ENCODE measurements at regions not wholly inside any gene's neighbourhood (a gene's known extent, or its start where the extent isn't known, plus 50 kb on each side); places are given as distances from the start of the nearest gene placed in this dataset.

DNA sequence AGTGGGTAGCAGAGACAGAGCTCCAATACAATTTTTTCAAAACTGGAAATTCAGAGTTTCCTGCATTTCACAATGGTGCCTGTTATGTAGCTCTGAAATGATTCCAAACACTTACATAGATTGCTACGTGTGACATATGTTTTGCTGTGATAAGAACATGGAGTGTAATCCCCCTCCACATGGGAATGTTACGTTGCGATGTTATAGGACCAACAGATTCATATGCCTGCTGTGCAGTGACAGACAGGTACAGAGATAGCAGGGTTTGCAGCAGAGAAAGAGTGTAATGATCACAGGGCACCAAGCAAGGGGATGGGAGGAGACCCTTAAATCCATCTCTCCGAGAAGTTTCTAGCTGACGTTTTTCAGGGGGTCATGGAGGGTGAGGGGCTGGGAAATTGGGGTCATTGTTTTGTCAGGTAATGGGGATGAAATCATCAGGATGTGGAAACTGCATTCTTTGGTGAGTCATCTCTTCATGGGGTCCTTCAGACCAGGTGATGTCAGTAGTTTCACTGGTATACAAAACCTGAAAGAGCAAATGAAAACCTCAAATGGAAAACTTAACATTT, 76.6 kb upstream of the OSBPL8 start (continued):
- TF ChIP-seq, protein P1, sequence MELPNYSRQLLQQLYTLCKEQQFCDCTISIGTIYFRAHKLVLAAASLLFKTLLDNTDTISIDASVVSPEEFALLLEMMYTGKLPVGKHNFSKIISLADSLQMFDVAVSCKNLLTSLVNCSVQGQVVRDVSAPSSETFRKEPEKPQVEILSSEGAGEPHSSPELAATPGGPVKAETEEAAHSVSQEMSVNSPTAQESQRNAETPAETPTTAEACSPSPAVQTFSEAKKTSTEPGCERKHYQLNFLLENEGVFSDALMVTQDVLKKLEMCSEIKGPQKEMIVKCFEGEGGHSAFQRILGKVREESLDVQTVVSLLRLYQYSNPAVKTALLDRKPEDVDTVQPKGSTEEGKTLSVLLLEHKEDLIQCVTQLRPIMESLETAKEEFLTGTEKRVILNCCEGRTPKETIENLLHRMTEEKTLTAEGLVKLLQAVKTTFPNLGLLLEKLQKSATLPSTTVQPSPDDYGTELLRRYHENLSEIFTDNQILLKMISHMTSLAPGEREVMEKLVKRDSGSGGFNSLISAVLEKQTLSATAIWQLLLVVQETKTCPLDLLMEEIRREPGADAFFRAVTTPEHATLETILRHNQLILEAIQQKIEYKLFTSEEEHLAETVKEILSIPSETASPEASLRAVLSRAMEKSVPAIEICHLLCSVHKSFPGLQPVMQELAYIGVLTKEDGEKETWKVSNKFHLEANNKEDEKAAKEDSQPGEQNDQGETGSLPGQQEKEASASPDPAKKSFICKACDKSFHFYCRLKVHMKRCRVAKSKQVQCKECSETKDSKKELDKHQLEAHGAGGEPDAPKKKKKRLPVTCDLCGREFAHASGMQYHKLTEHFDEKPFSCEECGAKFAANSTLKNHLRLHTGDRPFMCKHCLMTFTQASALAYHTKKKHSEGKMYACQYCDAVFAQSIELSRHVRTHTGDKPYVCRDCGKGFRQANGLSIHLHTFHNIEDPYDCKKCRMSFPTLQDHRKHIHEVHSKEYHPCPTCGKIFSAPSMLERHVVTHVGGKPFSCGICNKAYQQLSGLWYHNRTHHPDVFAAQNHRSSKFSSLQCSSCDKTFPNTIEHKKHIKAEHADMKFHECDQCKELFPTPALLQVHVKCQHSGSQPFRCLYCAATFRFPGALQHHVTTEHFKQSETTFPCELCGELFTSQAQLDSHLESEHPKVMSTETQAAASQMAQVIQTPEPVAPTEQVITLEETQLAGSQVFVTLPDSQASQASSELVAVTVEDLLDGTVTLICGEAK (IDR thresholded peaks at IDR 0.05; ENCODE audit: borderline replicate concordance): no peak
- TF ChIP-seq JUNB (IDR thresholded peaks at IDR 0.05) (peak; percentile 71), NRF1 (conservative IDR thresholded peaks at IDR 0.05; ENCODE audit: low read depth, low read length) (no peak), RUNX3 (IDR thresholded peaks at IDR 0.05; ENCODE audit: low read length) (peak; percentile 52; the same call in 1 of the 2 replicates), CHD1 (IDR thresholded peaks at IDR 0.05; ENCODE audit: low read depth, low read length) (no peak), ZNF384 (IDR thresholded peaks at IDR 0.05; ENCODE audit: borderline replicate concordance, low read depth, low read length) (no peak), NR2C2 (IDR thresholded peaks at IDR 0.05; ENCODE audit: borderline replicate concordance, control insufficient read depth, insufficient read length, low read depth) (no peak), RCOR1 (conservative IDR thresholded peaks at IDR 0.05; ENCODE audit: low read depth, low read length) (no peak), HDAC6 (IDR thresholded peaks at IDR 0.05; ENCODE audit: unreplicated experiment) (no peak), HDAC2 (IDR thresholded peaks at IDR 0.05) (no peak), STAT3 (IDR thresholded peaks at IDR 0.05; ENCODE audit: low read depth, low read length) (no peak), RAD21 (IDR thresholded peaks at IDR 0.05; ENCODE audit: insufficient read depth, low read depth, low read length) (no peak), NR2F1 (conservative IDR thresholded peaks at IDR 0.05) (no peak), GABPA (IDR thresholded peaks at IDR 0.05; ENCODE audit: low read depth) (no peak), NFIC (IDR thresholded peaks at IDR 0.05; ENCODE audit: low read depth, low read length) (peak; percentile 54; the same call in 1 of the 2 replicates), ATF7 (IDR thresholded peaks at IDR 0.05; ENCODE audit: low read depth) (peak; percentile 45; the same call in 1 of the 2 replicates), PAX8 (IDR thresholded peaks at IDR 0.05) (no peak)
- TF ChIP-seq, protein P2, sequence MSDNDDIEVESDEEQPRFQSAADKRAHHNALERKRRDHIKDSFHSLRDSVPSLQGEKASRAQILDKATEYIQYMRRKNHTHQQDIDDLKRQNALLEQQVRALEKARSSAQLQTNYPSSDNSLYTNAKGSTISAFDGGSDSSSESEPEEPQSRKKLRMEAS (IDR thresholded peaks at IDR 0.05; ENCODE audit: low read depth, low read length): no peak
- TF ChIP-seq, protein P3, sequence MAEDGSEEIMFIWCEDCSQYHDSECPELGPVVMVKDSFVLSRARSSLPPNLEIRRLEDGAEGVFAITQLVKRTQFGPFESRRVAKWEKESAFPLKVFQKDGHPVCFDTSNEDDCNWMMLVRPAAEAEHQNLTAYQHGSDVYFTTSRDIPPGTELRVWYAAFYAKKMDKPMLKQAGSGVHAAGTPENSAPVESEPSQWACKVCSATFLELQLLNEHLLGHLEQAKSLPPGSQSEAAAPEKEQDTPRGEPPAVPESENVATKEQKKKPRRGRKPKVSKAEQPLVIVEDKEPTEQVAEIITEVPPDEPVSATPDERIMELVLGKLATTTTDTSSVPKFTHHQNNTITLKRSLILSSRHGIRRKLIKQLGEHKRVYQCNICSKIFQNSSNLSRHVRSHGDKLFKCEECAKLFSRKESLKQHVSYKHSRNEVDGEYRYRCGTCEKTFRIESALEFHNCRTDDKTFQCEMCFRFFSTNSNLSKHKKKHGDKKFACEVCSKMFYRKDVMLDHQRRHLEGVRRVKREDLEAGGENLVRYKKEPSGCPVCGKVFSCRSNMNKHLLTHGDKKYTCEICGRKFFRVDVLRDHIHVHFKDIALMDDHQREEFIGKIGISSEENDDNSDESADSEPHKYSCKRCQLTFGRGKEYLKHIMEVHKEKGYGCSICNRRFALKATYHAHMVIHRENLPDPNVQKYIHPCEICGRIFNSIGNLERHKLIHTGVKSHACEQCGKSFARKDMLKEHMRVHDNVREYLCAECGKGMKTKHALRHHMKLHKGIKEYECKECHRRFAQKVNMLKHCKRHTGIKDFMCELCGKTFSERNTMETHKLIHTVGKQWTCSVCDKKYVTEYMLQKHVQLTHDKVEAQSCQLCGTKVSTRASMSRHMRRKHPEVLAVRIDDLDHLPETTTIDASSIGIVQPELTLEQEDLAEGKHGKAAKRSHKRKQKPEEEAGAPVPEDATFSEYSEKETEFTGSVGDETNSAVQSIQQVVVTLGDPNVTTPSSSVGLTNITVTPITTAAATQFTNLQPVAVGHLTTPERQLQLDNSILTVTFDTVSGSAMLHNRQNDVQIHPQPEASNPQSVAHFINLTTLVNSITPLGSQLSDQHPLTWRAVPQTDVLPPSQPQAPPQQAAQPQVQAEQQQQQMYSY (CRISPR knock-in tag; IDR thresholded peaks at IDR 0.05): no peak
- TF ChIP-seq, protein P4, sequence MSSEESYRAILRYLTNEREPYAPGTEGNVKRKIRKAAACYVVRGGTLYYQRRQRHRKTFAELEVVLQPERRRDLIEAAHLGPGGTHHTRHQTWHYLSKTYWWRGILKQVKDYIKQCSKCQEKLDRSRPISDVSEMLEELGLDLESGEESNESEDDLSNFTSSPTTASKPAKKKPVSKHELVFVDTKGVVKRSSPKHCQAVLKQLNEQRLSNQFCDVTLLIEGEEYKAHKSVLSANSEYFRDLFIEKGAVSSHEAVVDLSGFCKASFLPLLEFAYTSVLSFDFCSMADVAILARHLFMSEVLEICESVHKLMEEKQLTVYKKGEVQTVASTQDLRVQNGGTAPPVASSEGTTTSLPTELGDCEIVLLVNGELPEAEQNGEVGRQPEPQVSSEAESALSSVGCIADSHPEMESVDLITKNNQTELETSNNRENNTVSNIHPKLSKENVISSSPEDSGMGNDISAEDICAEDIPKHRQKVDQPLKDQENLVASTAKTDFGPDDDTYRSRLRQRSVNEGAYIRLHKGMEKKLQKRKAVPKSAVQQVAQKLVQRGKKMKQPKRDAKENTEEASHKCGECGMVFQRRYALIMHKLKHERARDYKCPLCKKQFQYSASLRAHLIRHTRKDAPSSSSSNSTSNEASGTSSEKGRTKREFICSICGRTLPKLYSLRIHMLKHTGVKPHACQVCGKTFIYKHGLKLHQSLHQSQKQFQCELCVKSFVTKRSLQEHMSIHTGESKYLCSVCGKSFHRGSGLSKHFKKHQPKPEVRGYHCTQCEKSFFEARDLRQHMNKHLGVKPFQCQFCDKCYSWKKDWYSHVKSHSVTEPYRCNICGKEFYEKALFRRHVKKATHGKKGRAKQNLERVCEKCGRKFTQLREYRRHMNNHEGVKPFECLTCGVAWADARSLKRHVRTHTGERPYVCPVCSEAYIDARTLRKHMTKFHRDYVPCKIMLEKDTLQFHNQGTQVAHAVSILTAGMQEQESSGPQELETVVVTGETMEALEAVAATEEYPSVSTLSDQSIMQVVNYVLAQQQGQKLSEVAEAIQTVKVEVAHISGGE (CRISPR knock-in tag; IDR thresholded peaks at IDR 0.05): no peak
